ENCODE measurements at regions not wholly inside any gene's neighbourhood (a gene's known extent, or its start where the extent isn't known, plus 50 kb on each side); places are given as distances from the start of the nearest gene placed in this dataset.
"Not testable (repeated sequence)": the region's sequence is repeated elsewhere in the genome, so short reads cannot be mapped to it uniquely, and the experiment has no call there.

DNA sequence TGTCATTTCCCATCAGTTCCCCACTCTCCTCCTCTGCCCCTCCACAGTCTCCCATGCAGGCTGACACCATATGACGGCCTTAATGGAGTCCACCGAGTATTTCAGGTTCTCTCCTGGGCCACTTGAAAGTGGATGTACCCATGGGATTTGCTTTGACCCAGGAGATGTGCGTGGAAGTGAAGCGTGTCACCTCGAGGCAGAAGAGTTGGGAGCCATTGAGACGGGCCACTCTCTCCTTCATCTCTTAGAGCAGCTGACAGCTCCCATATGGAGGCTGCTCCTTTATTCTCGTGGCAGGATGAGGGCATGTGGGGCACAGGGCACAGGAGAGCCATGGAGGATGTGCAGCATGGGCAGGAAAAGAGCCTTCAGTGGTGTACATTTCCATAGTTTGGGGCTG, 144.7 kb upstream of the CRYM start:
- H3K27me3 ChIP-seq (ENCODE audit: control insufficient read depth, insufficient read depth, low read length); H3K9me3 ChIP-seq (ENCODE audit: control insufficient read depth, low read depth, low read length); DNase-seq; H3K4me1 ChIP-seq (ENCODE audit: control insufficient read depth, insufficient read depth, low read length); H3K27ac ChIP-seq (ENCODE audit: low read length); H3K36me3 ChIP-seq (ENCODE audit: control insufficient read depth, insufficient read depth, low read length); H3K4me3 ChIP-seq (ENCODE audit: low read length): not testable (repeated sequence)
- WGBS (ENCODE audit: insufficient coverage, low lambda C conversion rate): no CpG with 5 or more reads among the region's 7 CpGs

DNA sequence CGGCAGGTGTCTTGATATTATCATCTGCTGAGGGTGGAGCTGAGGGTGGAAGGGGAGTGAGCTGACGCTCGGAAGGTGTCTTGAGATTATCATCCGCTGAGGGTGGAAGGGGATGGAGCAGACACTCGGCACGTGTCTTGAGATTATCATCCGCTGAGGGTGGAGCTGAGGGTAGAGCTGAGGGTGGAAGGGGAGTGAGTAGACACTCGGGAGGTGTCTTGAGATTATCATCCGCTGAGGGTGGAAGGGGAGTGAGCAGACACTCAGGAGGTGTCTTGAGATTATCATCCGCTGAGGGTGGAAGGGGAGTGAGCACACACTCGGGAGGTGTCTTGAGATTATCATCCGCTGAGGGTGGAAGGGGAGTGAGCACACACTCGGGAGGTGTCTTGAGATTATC, 126.6 kb upstream of the CRYM start:
- not testable (repeated sequence) for DNase-seq; H3K4me1 ChIP-seq (ENCODE audit: control insufficient read depth, insufficient read depth, low read length); H3K27me3 ChIP-seq (ENCODE audit: control insufficient read depth, insufficient read depth, low read length); H3K27ac ChIP-seq (ENCODE audit: low read length); H3K36me3 ChIP-seq (ENCODE audit: control insufficient read depth, insufficient read depth, low read length); H3K4me3 ChIP-seq (ENCODE audit: low read length); H3K9me3 ChIP-seq (ENCODE audit: control insufficient read depth, low read depth, low read length)
- WGBS (ENCODE audit: insufficient coverage, low lambda C conversion rate): no CpG with 5 or more reads among the region's 13 CpGs

DNA sequence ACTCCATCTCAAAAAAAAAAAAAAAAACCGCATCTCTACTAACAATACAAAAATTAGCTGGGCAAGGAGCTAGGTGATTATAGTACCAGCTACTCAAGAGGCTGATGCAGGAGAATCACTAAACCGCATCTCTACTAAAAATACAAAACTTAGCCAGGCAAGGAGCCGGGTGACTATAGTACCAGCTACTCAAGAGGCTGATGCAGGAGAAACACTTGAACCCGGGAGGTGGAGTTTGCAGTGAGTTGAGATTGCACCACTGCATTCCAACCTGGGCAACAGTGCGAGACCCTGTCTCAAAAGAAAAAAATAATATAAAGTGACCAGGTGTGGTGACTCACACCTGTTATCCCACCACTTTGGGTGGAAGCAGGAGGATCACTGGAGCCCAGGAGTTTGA, 119.8 kb upstream of the CRYM start:
- not testable (repeated sequence) for H3K27ac ChIP-seq (ENCODE audit: low read length); H3K36me3 ChIP-seq (ENCODE audit: control insufficient read depth, insufficient read depth, low read length); DNase-seq; H3K4me3 ChIP-seq (ENCODE audit: low read length); H3K9me3 ChIP-seq (ENCODE audit: control insufficient read depth, low read depth, low read length); H3K4me1 ChIP-seq (ENCODE audit: control insufficient read depth, insufficient read depth, low read length); H3K27me3 ChIP-seq (ENCODE audit: control insufficient read depth, insufficient read depth, low read length)
- WGBS (ENCODE audit: insufficient coverage, low lambda C conversion rate): no CpG with 5 or more reads among the region's 5 CpGs

DNA sequence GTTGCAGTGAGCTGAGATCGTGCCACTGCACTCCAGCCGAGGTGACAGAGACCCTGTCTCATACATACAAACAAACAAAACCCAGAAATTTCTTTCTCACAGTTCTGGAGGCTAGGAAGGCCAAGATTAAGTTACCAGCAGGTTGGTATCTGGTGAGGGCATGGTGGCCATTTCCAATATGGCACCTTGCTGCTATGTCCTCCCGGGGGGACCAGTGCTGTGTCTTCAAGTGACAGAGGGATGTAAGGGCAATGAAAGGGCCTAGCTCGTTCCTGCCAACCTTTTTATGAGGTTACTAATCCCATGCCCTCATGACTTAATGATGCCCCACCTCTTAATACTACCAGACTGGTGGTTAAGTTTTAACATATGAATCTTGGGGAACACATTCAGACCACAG, 118.5 kb upstream of the CRYM start:
- H3K27ac ChIP-seq (ENCODE audit: low read length); H3K27me3 ChIP-seq (ENCODE audit: control insufficient read depth, insufficient read depth, low read length); DNase-seq; H3K4me1 ChIP-seq (ENCODE audit: control insufficient read depth, insufficient read depth, low read length); H3K36me3 ChIP-seq (ENCODE audit: control insufficient read depth, insufficient read depth, low read length); H3K4me3 ChIP-seq (ENCODE audit: low read length); H3K9me3 ChIP-seq (ENCODE audit: control insufficient read depth, low read depth, low read length): not testable (repeated sequence)
- WGBS (ENCODE audit: insufficient coverage, low lambda C conversion rate): no CpG with 5 or more reads among the region's 4 CpGs

DNA sequence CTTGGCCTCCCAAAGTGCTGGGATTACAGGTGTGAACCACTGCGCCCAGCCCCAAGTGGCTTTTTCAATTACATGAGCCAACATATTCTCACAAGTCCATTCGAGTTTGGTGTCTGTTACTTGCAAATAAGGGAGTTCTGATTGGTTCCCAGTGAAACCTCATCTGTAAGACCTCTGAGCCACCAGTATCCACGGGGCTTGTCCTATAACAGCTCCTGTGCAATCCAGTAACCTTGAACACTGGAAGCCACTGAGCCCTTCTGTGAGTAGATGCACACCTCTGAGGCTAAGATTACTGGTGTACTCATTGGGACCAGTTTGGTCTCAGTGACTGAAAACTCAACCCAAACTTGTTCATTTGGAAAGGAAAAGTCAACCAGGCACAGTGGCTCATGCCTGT, 112.5 kb upstream of the CRYM start:
- no CpG with 5 or more reads among the region's 3 CpGs for whole genome bisulfite sequencing (ENCODE audit: insufficient coverage, low lambda C conversion rate)
- not testable (repeated sequence) for H3K36me3 ChIP-seq (ENCODE audit: control insufficient read depth, insufficient read depth, low read length); H3K9me3 ChIP-seq (ENCODE audit: control insufficient read depth, low read depth, low read length); H3K4me3 ChIP-seq (ENCODE audit: low read length); DNase-seq; H3K27me3 ChIP-seq (ENCODE audit: control insufficient read depth, insufficient read depth, low read length); H3K4me1 ChIP-seq (ENCODE audit: control insufficient read depth, insufficient read depth, low read length); H3K27ac ChIP-seq (ENCODE audit: low read length)

DNA sequence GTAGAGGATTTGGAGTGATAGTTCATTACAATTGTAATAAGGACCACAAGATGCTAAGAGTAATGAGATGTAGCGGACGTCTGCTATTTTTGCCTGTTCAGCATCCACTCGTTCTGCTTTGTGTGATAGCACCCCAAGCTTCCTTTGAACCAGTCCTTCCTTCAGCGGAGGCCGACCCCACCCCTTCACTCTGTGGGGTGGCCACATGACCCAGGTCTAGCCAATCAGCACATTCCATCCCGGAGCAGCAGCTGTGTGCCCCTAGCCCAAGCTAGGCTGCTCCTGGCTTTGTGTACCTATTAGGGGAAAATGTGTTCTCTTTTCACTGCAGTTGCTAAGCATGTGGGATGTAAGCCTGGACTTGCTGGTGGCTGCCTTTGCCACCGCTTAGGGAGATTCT, 111.8 kb upstream of the CRYM start:
- H3K27me3 ChIP-seq (ENCODE audit: control insufficient read depth, insufficient read depth, low read length); H3K4me3 ChIP-seq (ENCODE audit: low read length); H3K9me3 ChIP-seq (ENCODE audit: control insufficient read depth, low read depth, low read length); H3K36me3 ChIP-seq (ENCODE audit: control insufficient read depth, insufficient read depth, low read length); H3K27ac ChIP-seq (ENCODE audit: low read length); DNase-seq; H3K4me1 ChIP-seq (ENCODE audit: control insufficient read depth, insufficient read depth, low read length): not testable (repeated sequence)
- no CpG with 5 or more reads among the region's 7 CpGs for WGBS (ENCODE audit: insufficient coverage, low lambda C conversion rate)

DNA sequence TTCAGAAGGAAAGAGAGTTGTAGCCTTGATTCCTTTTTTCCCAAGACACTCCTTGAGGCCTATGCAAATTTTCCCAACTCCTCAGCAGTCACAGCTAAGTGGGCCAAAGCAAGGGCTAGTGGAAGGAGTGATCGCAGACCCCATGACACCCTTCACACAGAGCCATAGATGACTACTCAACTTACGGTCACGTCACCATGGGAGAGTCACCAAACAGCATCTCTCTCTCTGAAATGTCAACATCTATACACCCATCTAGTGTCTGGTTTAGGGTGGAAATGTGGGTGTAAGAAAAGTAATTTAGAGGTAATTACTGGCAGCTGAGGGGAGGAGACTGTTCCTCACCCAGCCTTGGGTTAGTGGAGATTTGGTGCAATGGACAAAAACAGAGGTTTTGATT, 109.7 kb upstream of the CRYM start:
- H3K27me3 ChIP-seq (ENCODE audit: control insufficient read depth, insufficient read depth, low read length); H3K27ac ChIP-seq (ENCODE audit: low read length); H3K4me1 ChIP-seq (ENCODE audit: control insufficient read depth, insufficient read depth, low read length); H3K9me3 ChIP-seq (ENCODE audit: control insufficient read depth, low read depth, low read length); H3K36me3 ChIP-seq (ENCODE audit: control insufficient read depth, insufficient read depth, low read length); H3K4me3 ChIP-seq (ENCODE audit: low read length); DNase-seq: not testable (repeated sequence)
- WGBS (ENCODE audit: insufficient coverage, low lambda C conversion rate): no CpG with 5 or more reads among the region's 3 CpGs

DNA sequence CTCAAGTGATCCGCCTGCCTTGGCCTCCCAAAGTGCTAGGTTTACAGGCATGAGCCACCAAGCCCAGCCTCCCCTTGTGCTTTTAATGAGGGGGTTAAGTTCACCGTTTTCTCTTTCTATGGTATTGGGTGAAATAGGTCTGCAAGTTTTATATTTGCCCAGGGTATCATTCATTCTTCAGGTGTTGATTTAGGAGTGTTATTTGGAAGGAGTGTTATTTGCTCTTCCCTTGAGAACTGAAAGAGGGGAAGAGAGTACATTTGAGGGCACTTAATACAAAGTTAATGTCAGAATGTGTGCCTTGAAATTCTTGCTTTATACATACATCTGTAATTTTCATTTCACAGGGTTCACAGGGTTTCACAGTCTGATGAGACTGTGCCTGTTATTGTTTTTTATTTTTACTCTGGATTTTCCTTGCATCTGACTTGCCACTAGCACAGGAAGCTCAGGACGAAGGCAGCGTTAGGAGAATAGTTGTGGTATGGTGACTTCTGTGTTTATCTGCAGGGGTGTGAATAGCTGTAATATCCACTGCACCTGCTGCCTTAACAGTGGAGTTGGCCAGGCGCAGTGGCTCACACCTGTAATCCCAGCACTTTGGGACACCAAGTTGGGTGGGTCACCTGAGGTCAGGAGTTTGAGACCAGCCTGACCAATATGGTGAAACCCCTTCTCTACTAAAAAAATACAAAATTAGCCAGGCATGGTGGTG, 108.3 kb upstream of the CRYM start:
- not testable (repeated sequence) for H3K36me3 ChIP-seq (ENCODE audit: control insufficient read depth, insufficient read depth, low read length); H3K27me3 ChIP-seq (ENCODE audit: control insufficient read depth, insufficient read depth, low read length); H3K4me3 ChIP-seq (ENCODE audit: low read length); H3K9me3 ChIP-seq (ENCODE audit: control insufficient read depth, low read depth, low read length); H3K27ac ChIP-seq (ENCODE audit: low read length); H3K4me1 ChIP-seq (ENCODE audit: control insufficient read depth, insufficient read depth, low read length); DNase-seq
- no CpG with 5 or more reads among the region's 5 CpGs for WGBS (ENCODE audit: insufficient coverage, low lambda C conversion rate)

DNA sequence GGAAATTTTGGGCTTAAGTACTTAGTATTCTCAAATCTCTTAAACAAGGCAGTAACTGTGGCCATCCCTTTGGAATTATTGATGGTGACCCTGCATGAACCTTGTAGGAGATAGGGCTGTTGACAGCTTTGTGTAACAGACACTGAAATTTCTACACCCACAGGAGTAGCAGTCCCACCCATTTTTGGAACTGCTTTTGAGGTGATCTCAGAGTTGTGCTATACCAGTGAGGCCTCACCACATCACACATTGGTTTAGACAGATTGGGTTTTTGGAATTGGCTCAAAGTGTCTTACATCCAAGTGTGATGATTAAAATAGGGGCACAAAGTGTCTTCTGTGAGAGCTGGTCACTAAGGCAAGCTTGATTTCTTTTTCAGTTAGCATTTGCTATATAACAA, 105.6 kb upstream of the CRYM start:
- H3K27me3 ChIP-seq (ENCODE audit: control insufficient read depth, insufficient read depth, low read length); H3K4me3 ChIP-seq (ENCODE audit: low read length); H3K9me3 ChIP-seq (ENCODE audit: control insufficient read depth, low read depth, low read length); H3K36me3 ChIP-seq (ENCODE audit: control insufficient read depth, insufficient read depth, low read length); H3K4me1 ChIP-seq (ENCODE audit: control insufficient read depth, insufficient read depth, low read length); DNase-seq; H3K27ac ChIP-seq (ENCODE audit: low read length): not testable (repeated sequence)

DNA sequence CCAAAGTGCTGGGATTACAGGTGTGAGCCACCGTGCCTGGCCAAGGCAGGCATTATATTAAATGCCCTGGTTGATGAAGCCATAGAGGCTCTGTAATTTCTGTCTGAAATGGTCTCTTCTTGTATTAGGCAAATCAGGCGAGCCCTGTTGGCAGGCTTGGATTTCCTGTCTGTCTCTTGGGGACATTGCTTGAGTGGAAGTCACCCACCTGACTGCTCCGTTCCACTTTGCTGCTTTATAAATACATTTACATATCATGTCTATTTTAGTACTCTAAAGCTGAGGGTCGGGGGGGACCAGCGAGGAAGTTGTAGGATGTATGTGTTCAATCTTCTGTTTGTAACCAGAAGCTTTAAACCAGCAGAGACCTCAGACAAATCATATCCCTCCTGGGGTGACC, 101.6 kb upstream of the CRYM start:
- H3K9me3 ChIP-seq (ENCODE audit: control insufficient read depth, low read depth, low read length); H3K27ac ChIP-seq (ENCODE audit: low read length); H3K36me3 ChIP-seq (ENCODE audit: control insufficient read depth, insufficient read depth, low read length); DNase-seq; H3K4me1 ChIP-seq (ENCODE audit: control insufficient read depth, insufficient read depth, low read length); H3K27me3 ChIP-seq (ENCODE audit: control insufficient read depth, insufficient read depth, low read length); H3K4me3 ChIP-seq (ENCODE audit: low read length): not testable (repeated sequence)
- WGBS (ENCODE audit: insufficient coverage, low lambda C conversion rate): no CpG with 5 or more reads among the region's 5 CpGs

DNA sequence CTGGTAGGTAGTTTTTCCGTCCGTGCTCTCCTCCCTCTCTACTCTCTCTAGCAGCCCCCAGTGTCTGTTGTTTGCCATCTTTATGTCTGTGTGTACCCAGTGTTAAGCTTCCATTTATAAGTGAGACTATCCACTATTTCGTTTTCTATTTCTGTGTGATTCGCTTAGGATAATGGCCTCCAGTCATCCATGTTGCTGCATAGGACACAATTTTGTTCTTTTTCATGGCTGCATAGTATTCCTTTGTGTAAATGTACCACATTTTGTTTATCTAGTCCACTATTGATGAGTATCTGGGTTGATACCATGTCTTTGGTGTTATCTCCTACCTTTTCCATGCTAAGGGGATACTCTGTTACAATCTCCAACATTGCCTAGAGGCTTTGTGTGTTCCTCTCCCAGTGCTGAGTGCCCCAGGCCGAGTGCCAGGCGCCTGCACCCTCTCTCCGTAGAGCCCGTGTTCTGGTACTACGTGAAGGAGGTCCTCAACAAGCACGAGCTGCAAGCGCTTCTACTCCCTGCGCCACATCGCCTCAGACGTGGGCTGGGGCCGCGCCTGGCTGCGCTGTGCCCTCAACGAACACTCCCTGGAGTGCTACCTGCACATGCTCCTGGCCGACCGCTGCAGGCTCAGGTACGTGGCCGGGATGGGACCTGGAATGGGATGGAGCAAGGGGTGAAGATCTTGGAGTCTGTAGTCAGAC, 98.3 kb upstream of the CRYM start:
- H3K27me3 ChIP-seq (ENCODE audit: control insufficient read depth, insufficient read depth, low read length); H3K36me3 ChIP-seq (ENCODE audit: control insufficient read depth, insufficient read depth, low read length); H3K4me3 ChIP-seq (ENCODE audit: low read length); DNase-seq; H3K9me3 ChIP-seq (ENCODE audit: control insufficient read depth, low read depth, low read length); H3K27ac ChIP-seq (ENCODE audit: low read length); H3K4me1 ChIP-seq (ENCODE audit: control insufficient read depth, insufficient read depth, low read length): not testable (repeated sequence)
- WGBS (ENCODE audit: insufficient coverage, low lambda C conversion rate): 100% methylated on average over 1 of the region's 22 CpGs
